Nephron (organoid): ENCODE measurements at regions not wholly inside any gene's neighbourhood (a gene's known extent, or its start where the extent isn't known, plus 50 kb on each side); places are given as distances from the start of the nearest gene placed in this dataset.

Experiments
- H3K27ac Mint-ChIP-seq, 3 experiments: 2 replicates each; pipeline ENCODE4 v1.8.0; 2020; ENCODE audit warnings: mixed read lengths in 3 of 3, mild to moderate bottlenecking in 2 of 3, moderate library complexity in 1 of 3
- H3K27me3 Mint-ChIP-seq: 2 replicates; pipeline ENCODE4 v1.8.0; 2021; ENCODE audit warnings: low read depth, mild to moderate bottlenecking, moderate library complexity, mixed read lengths
- H3K36me3 Mint-ChIP-seq: 2 replicates; pipeline ENCODE4 v1.8.0; 2020; ENCODE audit warnings: low read depth, mixed read lengths
- H3K4me1 Mint-ChIP-seq: 2 replicates; pipeline ENCODE4 v1.8.0; 2020; ENCODE audit warnings: mixed read lengths
- H3K4me3 Mint-ChIP-seq, 3 experiments: 2 replicates each; pipeline ENCODE4 v1.8.0; 2020; ENCODE audit warnings: mild to moderate bottlenecking in 3 of 3, mixed read lengths in 3 of 3, moderate library complexity in 2 of 3
- H3K9me3 Mint-ChIP-seq: 2 replicates; pipeline ENCODE4 v1.8.0; 2020; ENCODE audit warnings: mixed read lengths
- CTCF ChIP-seq, 3 experiments: fragments of 200-600 bp; sonication (generic); IDR thresholded peaks; one replicate each; pipeline ENCODE4 v1.5.0; 2021; ENCODE audit warnings: antibody characterized with exemption in 3 of 3; ENCODE audit not compliant: unreplicated experiment in 3 of 3

GRCh38 chr4:60743654-60744053 is 456.5 kb upstream of the ADGRL3 start:
- no peak overlapping the region for H3K4me3 Mint-ChIP-seq
- H3K36me3 Mint-ChIP-seq: no peaks in the 10 kb centered on the region
- no peak overlapping the region for H3K27ac Mint-ChIP-seq
- no peaks in the 10 kb centered on the region for H3K4me1 Mint-ChIP-seq
- no peaks in the 10 kb centered on the region for H3K9me3 Mint-ChIP-seq
- no peak for TF ChIP-seq CTCF (IDR thresholded peaks at IDR 0.05; ENCODE audit: unreplicated experiment in 3 of 3)
- no peaks in the 10 kb centered on the region for H3K27me3 Mint-ChIP-seq

GRCh38 chr4:60744767-60745166 is 455.4 kb upstream of the ADGRL3 start:
- Mint-ChIP-seq H3K27ac (no peak overlapping the region), H3K4me1 (no peaks in the 10 kb centered on the region)
- no peak for TF ChIP-seq CTCF (IDR thresholded peaks at IDR 0.05; ENCODE audit: unreplicated experiment in 3 of 3)

GRCh38 chr4:60745800-60746571 is 454.1 kb upstream of the ADGRL3 start:
- Mint-ChIP-seq H3K4me3 (no peak overlapping the region), H3K36me3 (no peaks in the 10 kb centered on the region), H3K4me1 (no peaks in the 10 kb centered on the region), H3K27me3 (no peaks in the 10 kb centered on the region), H3K27ac (no peak overlapping the region), H3K9me3 (no peaks in the 10 kb centered on the region)
- TF ChIP-seq CTCF (IDR thresholded peaks at IDR 0.05; ENCODE audit: unreplicated experiment in 3 of 3): no peak

More at GRCh38 chr4:60744767-60745166, 455.4 kb upstream of the ADGRL3 start:
- Mint-ChIP-seq H3K4me3 (no peak overlapping the region), H3K27me3 (no peaks in the 10 kb centered on the region), H3K9me3 (no peaks in the 10 kb centered on the region), H3K36me3 (no peaks in the 10 kb centered on the region)

- Mint-ChIP-seq H3K27ac (no peak overlapping the region), H3K36me3 (no peaks in the 10 kb centered on the region), H3K4me3 (no peak overlapping the region), H3K9me3 (no peaks in the 10 kb centered on the region), H3K27me3 (no peaks in the 10 kb centered on the region), H3K4me1 (no peaks in the 10 kb centered on the region)
- TF ChIP-seq CTCF (IDR thresholded peaks at IDR 0.05; ENCODE audit: unreplicated experiment in 3 of 3): no peak
Measured at GRCh38 chr4:60750962-60751361, 449.2 kb upstream of the ADGRL3 start.

- Mint-ChIP-seq H3K27ac (no peak overlapping the region), H3K4me1 (no peaks in the 10 kb centered on the region), H3K36me3 (no peaks in the 10 kb centered on the region), H3K4me3 (no peak overlapping the region), H3K9me3 (peaks cover 22% of the 10 kb centered on the region), H3K27me3 (no peaks in the 10 kb centered on the region)
- no peak for TF ChIP-seq CTCF (IDR thresholded peaks at IDR 0.05; ENCODE audit: unreplicated experiment in 3 of 3)
Measured at GRCh38 chr4:60757986-60758680, 442.0 kb upstream of the ADGRL3 start.
